ENCODE measurements at regions not wholly inside any gene's neighbourhood (a gene's known extent, or its start where the extent isn't known, plus 50 kb on each side); places are given as distances from the start of the nearest gene placed in this dataset.

DNA sequence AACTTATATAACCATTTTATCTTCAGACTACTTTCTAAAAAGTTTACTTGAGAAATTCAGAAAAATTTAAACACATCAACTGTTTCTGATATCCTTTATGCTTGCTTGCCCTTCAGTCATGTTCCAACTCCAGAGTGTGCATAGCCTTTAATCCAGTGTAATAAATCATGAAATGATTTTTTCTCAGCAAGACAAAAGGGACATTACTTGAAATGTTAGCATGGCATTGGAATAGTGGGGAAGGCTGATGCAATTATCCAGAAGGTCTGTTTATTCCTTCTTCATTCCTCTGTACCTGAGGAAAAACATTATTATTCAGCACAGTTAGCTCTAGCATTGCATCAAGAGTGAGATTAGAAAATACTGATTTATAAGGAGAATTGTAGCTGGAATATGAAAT, 209.9 kb downstream of the SLC7A11 start:
- Mint-ChIP-seq H3K4me3 (ENCODE audit: unreplicated experiment) (no peak overlapping the region), H3K4me1 (ENCODE audit: unreplicated experiment) (peaks cover 3% of the 10 kb centered on the region), H3K27me3 (ENCODE audit: unreplicated experiment) (no peaks in the 10 kb centered on the region), H3K36me3 (ENCODE audit: unreplicated experiment) (no peaks in the 10 kb centered on the region), H3K27ac (ENCODE audit: unreplicated experiment) (no peak overlapping the region), H3K9me3 (ENCODE audit: unreplicated experiment) (no peaks in the 10 kb centered on the region)
- no peak for DNase-seq (ENCODE audit: extremely low spot score, unreplicated experiment)
- no peak for TF ChIP-seq CTCF (IDR thresholded peaks at IDR 0.05)

DNA sequence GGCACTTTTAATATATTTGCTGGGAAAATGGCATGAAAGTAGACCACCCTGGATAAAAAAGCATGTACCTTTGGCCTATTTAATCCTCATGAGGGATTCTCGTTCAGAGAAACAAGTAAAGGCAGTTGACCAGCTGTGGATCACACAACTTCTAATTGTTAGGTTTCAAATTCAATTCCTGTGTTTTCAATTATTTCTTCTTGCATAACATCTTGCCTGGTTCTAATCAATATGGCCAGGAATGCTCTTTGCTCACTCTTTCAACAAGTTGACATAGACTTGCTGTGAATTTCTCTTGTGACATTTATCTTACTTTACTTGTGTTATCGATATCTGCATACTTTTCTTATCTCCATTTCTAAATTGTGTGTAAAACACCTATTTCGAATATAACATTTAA, 211.8 kb downstream of the SLC7A11 start:
- DNase-seq (ENCODE audit: extremely low spot score, unreplicated experiment) = no peak
- no peaks in the 10 kb centered on the region for H3K9me3 Mint-ChIP-seq (ENCODE audit: unreplicated experiment)
- no peak overlapping the region for H3K27ac Mint-ChIP-seq (ENCODE audit: unreplicated experiment)
- no peaks in the 10 kb centered on the region for H3K4me1 Mint-ChIP-seq (ENCODE audit: unreplicated experiment)
- H3K4me3 Mint-ChIP-seq (ENCODE audit: unreplicated experiment) = no peak overlapping the region
- TF ChIP-seq CTCF (IDR thresholded peaks at IDR 0.05) = no peak
- no peaks in the 10 kb centered on the region for H3K36me3 Mint-ChIP-seq (ENCODE audit: unreplicated experiment)
- no peaks in the 10 kb centered on the region for H3K27me3 Mint-ChIP-seq (ENCODE audit: unreplicated experiment)

DNA sequence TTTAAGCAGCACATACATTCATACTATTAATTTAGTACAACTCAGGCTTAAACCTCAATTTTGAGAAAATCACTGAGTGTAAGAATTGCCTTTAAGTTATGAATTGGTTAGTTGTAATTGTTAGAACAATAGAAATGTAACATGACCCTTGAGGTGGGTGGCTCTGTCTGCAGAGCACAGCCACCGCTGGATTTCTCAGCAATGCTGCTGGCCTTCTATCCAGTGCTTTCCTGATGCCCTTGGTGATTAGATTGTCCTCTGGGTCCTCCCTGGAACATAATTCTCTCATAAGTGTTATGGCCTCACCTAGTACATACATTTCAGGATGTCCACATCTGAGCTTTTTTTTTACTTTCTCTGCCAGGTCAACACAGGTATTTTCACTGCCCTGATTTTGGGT, 213.2 kb downstream of the SLC7A11 start:
- no peaks in the 10 kb centered on the region for H3K36me3 Mint-ChIP-seq (ENCODE audit: unreplicated experiment)
- no peaks in the 10 kb centered on the region for H3K4me1 Mint-ChIP-seq (ENCODE audit: unreplicated experiment)
- H3K27me3 Mint-ChIP-seq (ENCODE audit: unreplicated experiment) = no peaks in the 10 kb centered on the region
- H3K4me3 Mint-ChIP-seq (ENCODE audit: unreplicated experiment) = no peak overlapping the region
- H3K27ac Mint-ChIP-seq (ENCODE audit: unreplicated experiment) = no peak overlapping the region
- H3K9me3 Mint-ChIP-seq (ENCODE audit: unreplicated experiment) = no peaks in the 10 kb centered on the region
- no peak for DNase-seq (ENCODE audit: extremely low spot score, unreplicated experiment)
- TF ChIP-seq CTCF (IDR thresholded peaks at IDR 0.05) = no peak

- Mint-ChIP-seq H3K27me3 (ENCODE audit: unreplicated experiment) (no peaks in the 10 kb centered on the region), H3K27ac (ENCODE audit: unreplicated experiment) (no peak overlapping the region), H3K36me3 (ENCODE audit: unreplicated experiment) (no peaks in the 10 kb centered on the region), H3K4me1 (ENCODE audit: unreplicated experiment) (peaks cover 12% of the 10 kb centered on the region), H3K9me3 (ENCODE audit: unreplicated experiment) (no peaks in the 10 kb centered on the region), H3K4me3 (ENCODE audit: unreplicated experiment) (no peak overlapping the region)
- no peak for DNase-seq (ENCODE audit: extremely low spot score, unreplicated experiment)
- TF ChIP-seq CTCF (IDR thresholded peaks at IDR 0.05) = no peak
These were observed 220.9 kb downstream of the SLC7A11 start for GRCh38 chr4:138021139-138021830.

DNA sequence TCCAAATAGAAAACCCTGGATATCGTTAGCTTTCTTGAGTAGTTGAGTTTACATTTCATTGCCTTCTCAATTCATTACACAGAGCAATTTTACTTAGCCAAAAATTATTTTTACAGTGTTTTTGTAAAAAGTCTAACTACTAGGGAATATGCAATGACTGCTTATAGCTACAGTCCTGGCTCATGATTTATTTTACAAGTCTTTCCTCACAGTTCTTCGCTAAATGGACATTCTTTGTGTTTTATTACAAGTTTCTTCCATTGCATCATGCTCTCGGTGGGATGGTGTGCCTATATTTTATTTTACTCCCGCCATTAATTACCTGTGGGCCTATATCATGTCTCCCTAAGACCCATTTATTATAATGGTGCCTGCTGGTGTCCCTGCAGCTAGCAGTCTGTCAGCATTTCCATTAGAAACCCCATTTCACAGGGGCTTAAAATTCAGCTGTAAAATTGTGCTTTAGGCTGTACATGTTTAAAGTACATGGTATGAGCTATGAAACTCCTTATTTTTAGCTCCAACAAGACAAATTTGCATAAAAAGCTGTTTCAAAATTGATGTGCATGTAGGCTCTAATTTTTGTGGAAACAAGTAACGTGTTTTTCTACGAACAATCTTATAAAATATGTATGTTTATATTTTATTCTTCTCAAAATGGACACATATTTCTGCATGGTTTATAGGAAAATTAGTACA, 227.4 kb downstream of the SLC7A11 start:
- no peak overlapping the region for H3K27ac Mint-ChIP-seq (ENCODE audit: unreplicated experiment)
- no peaks in the 10 kb centered on the region for H3K9me3 Mint-ChIP-seq (ENCODE audit: unreplicated experiment)
- H3K36me3 Mint-ChIP-seq (ENCODE audit: unreplicated experiment) = no peaks in the 10 kb centered on the region
- no peak for TF ChIP-seq CTCF (IDR thresholded peaks at IDR 0.05)
- peaks cover 12% of the 10 kb centered on the region for H3K4me1 Mint-ChIP-seq (ENCODE audit: unreplicated experiment)
- no peak for DNase-seq (ENCODE audit: extremely low spot score, unreplicated experiment)
- no peak overlapping the region for H3K4me3 Mint-ChIP-seq (ENCODE audit: unreplicated experiment)
- H3K27me3 Mint-ChIP-seq (ENCODE audit: unreplicated experiment) = no peaks in the 10 kb centered on the region
